ENCODE measurements at regions not wholly inside any gene's neighbourhood (a gene's known extent, or its start where the extent isn't known, plus 50 kb on each side); places are given as distances from the start of the nearest gene placed in this dataset.
A peak's percentile ranks its signal among the peaks of the same experiment; 100 is the strongest.

GRCh38 chr6:6835223-6835503 is 246.6 kb downstream of the LY86 start:
- intact Hi-C loops (cut with DNase I) = no loop called here
- H3K4me3 ChIP-seq = no peak overlapping the region
- H3K9me3 ChIP-seq = no peaks in the 10 kb centered on the region
- no peak for DNase-seq
- H3K27ac ChIP-seq = no peak overlapping the region
- no peak for TF ChIP-seq CTCF (IDR thresholded peaks at IDR 0.05)
- H3K36me3 ChIP-seq (replicated peaks in 1 of 2; ENCODE audit: insufficient read depth in 1 of 2, low read depth in 2 of 2) = no peaks in the 10 kb centered on the region
- H3K27me3 ChIP-seq = no peaks in the 10 kb centered on the region
- H3K4me1 ChIP-seq = no peaks in the 10 kb centered on the region
- 69 to 96% methylated on average over 1 of the region's 1 CpG for WGBS, 2 donors
- ATAC-seq = no peak

- no peak for TF ChIP-seq CTCF (IDR thresholded peaks at IDR 0.05)
- no peak for TF ChIP-seq POLR2A (IDR thresholded peaks at IDR 0.05)
- Histone ChIP-seq H3K4me1 (no peaks in the 10 kb centered on the region), H3K36me3 (replicated peaks in 1 of 2; ENCODE audit: insufficient read depth in 1 of 2, low read depth in 2 of 2) (no peaks in the 10 kb centered on the region), H3K27me3 (no peaks in the 10 kb centered on the region), H3K9me3 (no peaks in the 10 kb centered on the region), H3K27ac (no peak overlapping the region), H3K4me3 (no peak overlapping the region)
- intact Hi-C loops (cut with DNase I) = no loop called here
- DNase-seq = no peak
- no peak for ATAC-seq
- 57 to 72% methylated on average over 3 of the region's 3 CpGs for WGBS, 2 donors
Observed at GRCh38 chr6:6836609-6837406, 248.3 kb downstream of the LY86 start.

- DNase-seq = no peak
- intact Hi-C loops (cut with DNase I) = no loop called here
- 54 to 72% methylated on average over 4 of the region's 4 CpGs for WGBS, 2 donors
- no peaks in the 10 kb centered on the region for H3K9me3 ChIP-seq
- no peaks in the 10 kb centered on the region for H3K36me3 ChIP-seq (replicated peaks in 1 of 2; ENCODE audit: insufficient read depth in 1 of 2, low read depth in 2 of 2)
- no peak overlapping the region for H3K4me3 ChIP-seq
- no peak for TF ChIP-seq POLR2A (IDR thresholded peaks at IDR 0.05)
- no peak for TF ChIP-seq CTCF (IDR thresholded peaks at IDR 0.05)
- no peak overlapping the region for H3K27ac ChIP-seq
- no peaks in the 10 kb centered on the region for H3K27me3 ChIP-seq
- ATAC-seq = no peak
- H3K4me1 ChIP-seq = no peaks in the 10 kb centered on the region
Observed at GRCh38 chr6:6837541-6838080, 249.1 kb downstream of the LY86 start.

GRCh38 chr6:6840831-6841291 is 252.3 kb downstream of the LY86 start:
- DNase-seq (no peak), ATAC-seq (no peak)
- Histone ChIP-seq H3K27me3 (no peaks in the 10 kb centered on the region), H3K27ac (no peak overlapping the region), H3K4me1 (no peaks in the 10 kb centered on the region), H3K36me3 (replicated peaks in 1 of 2; ENCODE audit: insufficient read depth in 1 of 2, low read depth in 2 of 2) (no peaks in the 10 kb centered on the region), H3K4me3 (no peak overlapping the region), H3K9me3 (no peaks in the 10 kb centered on the region)
- intact Hi-C loops (cut with DNase I) = no loop called here
- 77 to 95% methylated on average over 5 of the region's 5 CpGs for whole genome bisulfite sequencing, 2 donors
- no peak for TF ChIP-seq POLR2A (IDR thresholded peaks at IDR 0.05)
- no peak for TF ChIP-seq CTCF (IDR thresholded peaks at IDR 0.05)

- DNase-seq (peak in 2 of 4 donors; percentile 50 to 68), ATAC-seq (no peak)
- TF ChIP-seq POLR2A (IDR thresholded peaks at IDR 0.05) (no peak), CTCF (IDR thresholded peaks at IDR 0.05) (no peak)
- Histone ChIP-seq H3K27me3 (no peaks in the 10 kb centered on the region), H3K9me3 (no peaks in the 10 kb centered on the region), H3K36me3 (replicated peaks in 1 of 2; ENCODE audit: insufficient read depth in 1 of 2, low read depth in 2 of 2) (no peaks in the 10 kb centered on the region), H3K27ac (no peak overlapping the region), H3K4me3 (no peak overlapping the region), H3K4me1 (no peaks in the 10 kb centered on the region)
- 62 to 66% methylated on average over 3 of the region's 3 CpGs for WGBS, 2 donors
- intact Hi-C loops (cut with DNase I) = no loop called here
Observed at GRCh38 chr6:6841571-6841970, 253.1 kb downstream of the LY86 start.

Measured in body of pancreas (tissue), 4 donors.